NCI-H2107 treated with DMSO at 0.1 percent for 48 hours (cell line): ENCODE measurements at regions not wholly inside any gene's neighbourhood (a gene's known extent, or its start where the extent isn't known, plus 50 kb on each side); places are given as distances from the start of the nearest gene placed in this dataset.
"Not testable (repeated sequence)": the region's sequence is repeated elsewhere in the genome, so short reads cannot be mapped to it uniquely, and the experiment has no call there.

Experiments
- DNase-seq: peaks from one replicate; lab custom pipeline; 2025; ENCODE audit not compliant: unreplicated experiment; lab: John Stamatoyannopoulos, UW

DNA sequence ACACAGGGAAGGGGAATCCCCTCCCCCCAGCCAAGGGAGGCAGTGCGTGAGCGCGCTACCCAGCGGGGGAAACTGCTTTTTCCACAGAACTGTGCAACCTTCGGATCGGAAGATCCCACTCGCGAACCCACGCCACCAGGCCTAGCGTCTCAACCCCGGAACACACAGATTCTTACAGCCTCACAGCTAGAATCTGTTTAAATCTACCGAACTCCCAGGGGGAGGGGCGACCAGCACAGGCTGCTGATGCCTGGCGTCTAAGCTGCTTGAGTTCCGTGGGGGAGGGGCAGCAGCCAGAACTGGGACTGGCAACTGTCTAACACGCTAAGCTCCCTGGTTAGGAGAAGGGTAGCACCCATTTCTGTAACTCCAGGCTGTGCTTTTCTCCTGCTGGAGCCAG, 217.3 kb upstream of the TENT5A start:
- no peak for DNase-seq

DNA sequence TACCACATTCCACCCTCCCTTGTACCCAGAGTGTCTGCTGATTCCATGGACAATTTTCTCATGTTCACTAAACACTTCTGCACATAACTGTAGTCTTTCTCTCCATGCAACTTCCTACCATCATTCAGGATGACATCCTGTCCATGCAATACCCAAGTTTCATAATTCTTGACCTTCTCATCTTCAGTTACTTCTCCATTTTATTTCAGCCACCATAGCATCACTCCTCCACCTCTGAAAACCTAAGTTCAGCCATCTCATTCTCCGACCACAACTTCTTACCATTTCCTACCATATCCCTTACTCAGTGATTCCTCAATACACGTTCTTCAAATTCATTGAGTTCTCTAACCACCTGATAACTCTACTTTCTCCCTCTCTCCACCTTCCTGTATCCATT, 216.5 kb upstream of the TENT5A start:
- no peak for DNase-seq

DNA sequence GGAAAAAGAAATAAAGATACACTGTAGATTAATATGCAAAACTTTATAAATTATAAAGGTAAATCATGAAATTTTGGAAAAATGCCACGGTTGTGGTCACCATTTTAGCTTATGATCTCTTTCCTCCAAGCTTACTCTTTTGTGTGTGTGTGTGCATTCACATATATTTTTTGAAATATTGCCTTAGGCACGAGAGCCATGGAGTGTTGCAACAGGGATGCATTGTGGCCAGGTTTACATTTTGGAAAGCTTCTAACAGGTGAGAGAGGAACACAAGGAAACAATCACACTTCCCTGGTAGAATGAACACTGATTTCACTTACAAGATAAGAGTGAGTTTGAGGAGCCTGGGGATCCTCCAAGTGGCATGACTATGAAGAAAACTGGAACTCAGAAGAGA, 214.5 kb upstream of the TENT5A start:
- DNase-seq, result no peak

- no peak for DNase-seq
These were observed 209.7 kb upstream of the TENT5A start for GRCh38 chr6:81962198-81962597.

GRCh38 chr6:81950877-81951276, 198.4 kb upstream of the TENT5A start:
- no peak for DNase-seq

DNA sequence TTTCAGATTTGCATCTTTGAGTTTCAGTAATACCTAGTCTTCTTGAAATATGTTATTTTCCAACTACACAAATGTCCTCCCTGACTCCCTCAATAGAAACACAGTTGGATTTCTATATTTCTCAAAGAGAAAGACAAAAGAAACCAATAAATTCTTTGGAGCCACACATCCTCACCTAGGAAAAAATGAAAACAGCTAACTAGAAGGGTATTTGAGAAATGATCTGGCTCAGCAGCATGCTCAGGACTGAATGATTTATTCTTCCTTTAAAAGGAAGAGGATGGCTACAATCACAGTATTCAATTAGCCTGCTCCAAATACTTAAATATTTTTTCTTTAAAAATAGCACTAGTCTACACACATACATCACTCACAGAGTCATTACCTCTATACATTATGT, 196.4 kb upstream of the TENT5A start:
- DNase-seq, result no peak

DNA sequence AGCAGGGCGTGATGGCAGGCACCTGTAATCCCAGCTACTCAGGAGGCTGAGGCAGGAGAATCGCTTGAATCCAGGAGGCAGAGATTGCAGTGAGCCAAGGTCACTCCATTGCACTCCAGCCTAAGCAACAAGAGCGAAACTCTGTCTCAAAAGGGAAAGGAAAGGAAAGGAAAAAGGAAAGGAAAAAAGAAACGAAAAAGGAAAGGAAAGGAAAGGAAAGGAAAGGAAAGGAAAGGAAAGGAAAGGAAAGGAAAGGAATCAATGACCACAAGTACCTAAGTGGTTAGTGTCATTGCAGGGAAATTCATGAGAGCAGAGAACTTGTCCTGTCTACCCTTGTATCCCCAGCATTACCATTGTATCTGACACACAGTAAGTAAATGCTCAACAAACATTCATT, 195.7 kb upstream of the TENT5A start:
- DNase-seq, result not testable (repeated sequence)

DNA sequence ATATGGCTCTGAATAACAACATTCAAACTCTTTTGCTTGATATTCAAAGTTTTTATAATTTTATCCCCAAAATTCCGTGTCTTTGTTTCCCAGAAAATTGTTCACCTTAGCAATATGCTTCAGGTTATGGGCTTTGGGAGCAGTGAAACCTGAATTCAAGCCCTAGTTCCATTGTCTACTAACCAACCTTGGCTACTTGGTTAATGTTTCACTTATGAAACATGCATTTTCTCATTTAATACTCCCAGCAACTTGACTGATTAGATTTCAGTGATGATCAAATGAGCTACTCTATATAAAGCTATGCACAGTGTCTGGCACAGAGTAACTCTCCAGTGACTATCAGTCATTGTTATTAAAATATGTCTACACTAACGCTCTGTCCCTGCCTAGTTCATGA, 192.2 kb upstream of the TENT5A start:
- DNase-seq, result no peak

- DNase-seq, result not testable (repeated sequence)
These were observed 190.4 kb upstream of the TENT5A start for GRCh38 chr6:81942842-81943241.

- DNase-seq, result no peak
These were observed 189.5 kb upstream of the TENT5A start for GRCh38 chr6:81942067-81942370.

DNA sequence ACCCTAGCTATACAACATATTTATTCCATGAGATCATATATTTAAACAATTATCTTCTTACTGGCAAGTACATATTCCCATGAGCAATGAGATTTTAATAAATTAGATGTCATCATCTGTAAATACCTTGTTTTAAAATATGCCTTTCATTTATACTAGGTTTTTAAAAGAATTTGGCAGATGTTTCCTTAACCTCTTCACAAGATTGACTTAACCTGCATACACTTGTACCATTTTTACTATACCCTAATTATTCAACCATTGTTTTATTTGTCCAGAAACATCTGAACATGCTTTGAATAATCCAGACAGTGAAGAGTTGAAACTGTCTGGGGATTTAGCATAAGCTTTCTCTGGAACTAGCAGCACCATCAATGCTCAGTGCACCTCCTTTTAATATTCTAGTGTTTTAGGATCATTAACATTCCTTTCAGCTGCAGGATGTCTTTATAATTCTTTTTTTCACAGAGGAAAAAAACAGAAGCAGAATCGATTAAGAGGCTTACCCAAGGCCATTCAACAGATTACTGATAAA, 188.0 kb upstream of the TENT5A start:
- no peak for DNase-seq

GRCh38 chr6:81939766-81940165, 187.3 kb upstream of the TENT5A start:
- DNase-seq, result no peak

- DNase-seq, result no peak
These were observed 186.7 kb upstream of the TENT5A start for GRCh38 chr6:81938991-81939732.

DNA sequence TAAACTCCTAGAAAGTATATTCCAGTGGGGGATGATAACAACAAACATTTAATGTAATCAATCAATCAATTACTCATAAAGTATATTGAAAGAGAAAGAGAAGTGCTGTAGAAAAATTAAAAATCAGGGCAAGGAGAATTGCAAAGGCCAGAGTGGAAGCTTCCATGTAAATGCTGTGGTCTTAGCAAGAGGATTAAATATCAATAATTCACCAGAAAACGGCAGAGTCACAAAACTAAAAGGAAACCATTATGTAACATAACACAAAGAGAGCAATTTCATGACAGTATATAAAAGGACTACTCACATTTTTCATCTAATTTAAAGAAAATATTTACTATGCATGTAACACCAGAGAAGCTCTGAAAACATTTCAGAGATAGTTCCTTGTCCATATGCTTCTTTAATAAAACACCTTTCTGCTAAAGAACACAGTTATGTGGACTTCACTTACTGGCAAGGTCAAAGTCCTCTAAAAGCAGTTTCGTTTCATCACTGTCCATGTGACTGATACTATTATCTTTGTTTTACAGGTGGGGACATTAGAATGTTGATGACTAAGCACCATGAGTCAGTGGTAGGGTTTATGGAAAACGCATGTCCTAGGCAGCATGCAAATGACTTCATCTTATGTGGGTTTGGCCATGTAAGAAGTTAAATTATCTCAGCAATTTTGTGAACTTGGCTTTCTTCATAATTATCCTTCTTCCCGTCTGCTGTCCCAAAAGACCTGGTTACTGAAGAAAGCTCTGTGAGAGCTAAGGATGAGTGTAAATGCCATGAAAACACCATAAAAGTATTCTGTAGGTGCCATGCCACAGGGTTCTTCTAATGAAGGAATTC, 185.8 kb upstream of the TENT5A start:
- DNase-seq, result no peak

- no peak for DNase-seq
These were observed 184.9 kb upstream of the TENT5A start for GRCh38 chr6:81937296-81937937.

DNA sequence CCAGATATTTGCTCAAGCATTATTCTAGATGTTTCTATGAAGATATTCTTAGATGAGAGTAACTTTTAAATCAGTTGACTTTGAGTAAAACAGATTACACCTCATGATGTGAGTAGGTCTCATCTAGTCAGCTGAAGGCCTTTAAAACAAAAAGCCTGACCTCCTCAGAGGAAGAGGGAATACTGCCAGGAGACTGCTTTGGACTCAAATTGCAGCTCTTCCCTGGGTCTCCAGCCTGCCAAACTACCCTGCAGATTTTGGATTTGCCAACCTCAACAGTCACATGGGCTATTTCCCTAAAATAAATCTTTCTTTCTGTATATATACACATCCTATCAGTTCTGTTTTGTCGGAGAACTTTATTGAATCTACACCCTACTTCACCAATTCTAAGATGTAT, 182.5 kb upstream of the TENT5A start:
- DNase-seq, result no peak

GRCh38 chr6:81933608-81934051, 181.1 kb upstream of the TENT5A start:
- DNase-seq, result no peak

GRCh38 chr6:81933089-81933488, 180.6 kb upstream of the TENT5A start:
- no peak for DNase-seq

DNA sequence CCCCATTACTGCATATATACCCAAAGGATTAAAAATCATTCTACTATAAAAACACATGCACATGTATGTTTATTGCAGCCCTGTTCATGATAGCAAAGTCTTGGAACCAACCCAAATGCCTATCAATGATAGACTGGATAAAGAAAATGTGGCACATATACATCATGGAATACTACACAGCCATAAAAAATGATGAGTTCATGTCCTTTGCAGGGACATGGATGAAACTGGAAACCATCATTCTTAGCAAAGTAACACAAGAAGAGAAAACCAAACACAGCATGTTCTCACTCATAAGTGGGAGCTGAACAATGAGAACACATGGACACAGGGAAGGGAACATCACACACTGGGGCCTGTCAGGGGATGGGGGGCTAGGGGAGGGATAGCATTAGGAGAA, 180.0 kb upstream of the TENT5A start:
- DNase-seq, result not testable (repeated sequence)

DNA sequence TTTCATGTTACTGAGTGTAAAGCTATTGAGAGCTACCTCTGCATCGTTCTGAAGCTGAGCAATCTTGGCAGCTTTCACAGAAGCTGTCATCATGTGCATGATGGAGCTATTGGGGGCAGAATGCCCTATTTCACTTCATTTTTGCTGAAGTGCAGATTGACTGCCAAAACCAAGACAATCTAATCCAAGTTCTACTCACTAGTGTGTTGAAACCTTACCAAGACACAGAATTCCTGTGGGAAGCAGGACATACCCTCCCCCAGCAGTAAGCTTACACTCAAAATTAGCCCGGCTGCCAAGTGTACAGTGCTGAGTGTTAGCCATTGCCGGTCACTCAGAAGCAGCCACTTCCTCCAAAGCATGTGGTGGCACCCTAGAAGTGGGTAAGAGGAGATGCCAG, 177.3 kb upstream of the TENT5A start:
- no peak for DNase-seq

DNA sequence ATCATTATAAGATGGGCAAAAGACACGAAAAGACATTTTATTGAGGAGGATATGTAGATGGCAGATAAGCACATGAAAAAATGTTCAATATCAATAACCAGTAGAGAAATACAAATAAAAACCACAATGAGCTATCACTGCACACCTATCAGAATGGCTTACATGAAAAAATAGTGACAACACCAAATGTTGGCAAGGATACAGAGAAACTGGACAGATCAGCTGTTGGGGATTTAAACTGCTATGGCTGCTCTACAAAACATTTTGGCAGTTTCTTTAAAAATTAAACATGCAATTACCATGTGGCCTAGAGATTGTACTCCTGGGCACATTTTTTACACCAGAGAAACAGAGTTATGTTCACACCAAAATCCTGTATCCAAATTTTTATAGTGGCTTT, 172.7 kb upstream of the TENT5A start:
- no peak for DNase-seq
